HFF-Myc (cell line): ENCODE measurements at regions not wholly inside any gene's neighbourhood (a gene's known extent, or its start where the extent isn't known, plus 50 kb on each side); places are given as distances from the start of the nearest gene placed in this dataset.

ENCODE experiments used
- DNase-seq: peaks from one replicate; pipeline ENCODE4 v3.0.0-alpha.2; 2011; ENCODE audit warnings: low read depth; ENCODE audit errors: extremely low read depth
- H3K4me3 ChIP-seq: replicated peaks from 2 replicates; pipeline ENCODE4 v1.5.1; 2011; ENCODE audit warnings: low read depth, mild to moderate bottlenecking, control low read depth, low read length
- TF ChIP-seq, protein P1 (sequence below): IDR thresholded peaks from 2 replicates; pipeline ENCODE4 v1.5.1; 2012; ENCODE audit warnings: mild to moderate bottlenecking, low read depth, low read length, control low read depth; ENCODE audit errors: missing control alignments

DNA sequence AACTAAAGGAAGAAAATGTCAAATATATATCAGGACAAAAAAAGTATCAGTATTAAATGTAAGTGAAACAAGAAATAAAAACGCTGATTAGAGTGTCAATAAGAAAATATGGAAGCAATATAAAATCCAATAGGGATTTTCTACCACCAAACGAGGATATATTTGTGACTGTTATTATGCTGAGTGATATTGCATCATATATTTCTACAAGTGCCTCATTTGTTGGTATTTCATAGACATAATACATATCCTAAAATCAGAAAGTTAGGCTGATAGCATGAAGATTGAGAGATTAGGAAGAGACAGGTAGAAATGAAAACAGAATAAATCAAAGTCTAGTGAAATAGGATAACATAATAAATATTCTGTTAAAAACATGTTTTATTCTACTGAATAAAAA is 429.2 kb upstream of the IRAK1BP1 start:
- H3K4me3 ChIP-seq = no peak overlapping the region
- TF ChIP-seq, protein P1, sequence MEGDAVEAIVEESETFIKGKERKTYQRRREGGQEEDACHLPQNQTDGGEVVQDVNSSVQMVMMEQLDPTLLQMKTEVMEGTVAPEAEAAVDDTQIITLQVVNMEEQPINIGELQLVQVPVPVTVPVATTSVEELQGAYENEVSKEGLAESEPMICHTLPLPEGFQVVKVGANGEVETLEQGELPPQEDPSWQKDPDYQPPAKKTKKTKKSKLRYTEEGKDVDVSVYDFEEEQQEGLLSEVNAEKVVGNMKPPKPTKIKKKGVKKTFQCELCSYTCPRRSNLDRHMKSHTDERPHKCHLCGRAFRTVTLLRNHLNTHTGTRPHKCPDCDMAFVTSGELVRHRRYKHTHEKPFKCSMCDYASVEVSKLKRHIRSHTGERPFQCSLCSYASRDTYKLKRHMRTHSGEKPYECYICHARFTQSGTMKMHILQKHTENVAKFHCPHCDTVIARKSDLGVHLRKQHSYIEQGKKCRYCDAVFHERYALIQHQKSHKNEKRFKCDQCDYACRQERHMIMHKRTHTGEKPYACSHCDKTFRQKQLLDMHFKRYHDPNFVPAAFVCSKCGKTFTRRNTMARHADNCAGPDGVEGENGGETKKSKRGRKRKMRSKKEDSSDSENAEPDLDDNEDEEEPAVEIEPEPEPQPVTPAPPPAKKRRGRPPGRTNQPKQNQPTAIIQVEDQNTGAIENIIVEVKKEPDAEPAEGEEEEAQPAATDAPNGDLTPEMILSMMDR = no peak
- no peak for DNase-seq

DNA sequence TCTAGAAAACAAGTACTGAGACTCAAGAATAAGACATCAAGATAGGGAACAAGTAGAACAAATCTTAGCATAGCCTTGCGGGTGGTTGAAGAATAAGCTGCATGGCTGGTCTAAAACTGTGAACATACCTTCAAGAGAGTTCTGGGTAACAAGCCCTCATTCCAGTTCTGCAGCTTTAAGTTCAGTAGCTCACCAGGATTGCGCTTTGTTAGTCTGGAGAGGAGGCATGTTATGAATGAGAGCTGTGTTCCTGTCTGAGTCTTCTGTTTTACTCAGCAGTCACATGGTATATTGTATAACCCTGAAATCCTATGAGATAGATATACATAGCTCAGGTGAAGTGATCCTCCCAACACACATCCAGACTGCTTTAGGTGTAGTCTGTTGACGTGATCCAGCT is 406.6 kb upstream of the IRAK1BP1 start:
- TF ChIP-seq, protein P1 = no peak
- no peak overlapping the region for H3K4me3 ChIP-seq
- no peak for DNase-seq

DNA sequence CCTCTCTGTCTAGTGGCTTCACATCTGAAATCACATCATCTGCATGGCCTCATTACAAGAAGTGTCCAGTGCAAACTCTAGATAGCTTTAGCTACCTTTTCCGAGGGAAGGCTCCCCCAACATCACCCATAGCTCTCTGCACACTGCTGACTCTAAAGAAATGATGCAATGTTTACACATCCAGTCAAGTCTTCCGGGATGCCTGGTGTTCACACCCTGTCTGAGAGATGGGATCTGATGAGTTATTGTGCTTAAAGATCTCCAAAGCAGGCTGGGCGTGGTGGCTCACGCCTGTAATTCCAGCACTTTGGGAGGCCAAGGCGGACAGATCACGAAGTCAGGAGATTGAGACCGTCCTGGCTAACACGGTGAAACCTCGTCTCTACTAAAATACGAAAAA is 404.6 kb upstream of the IRAK1BP1 start:
- no peak for DNase-seq
- H3K4me3 ChIP-seq = no peak overlapping the region
- TF ChIP-seq, protein P1 = no peak

DNA sequence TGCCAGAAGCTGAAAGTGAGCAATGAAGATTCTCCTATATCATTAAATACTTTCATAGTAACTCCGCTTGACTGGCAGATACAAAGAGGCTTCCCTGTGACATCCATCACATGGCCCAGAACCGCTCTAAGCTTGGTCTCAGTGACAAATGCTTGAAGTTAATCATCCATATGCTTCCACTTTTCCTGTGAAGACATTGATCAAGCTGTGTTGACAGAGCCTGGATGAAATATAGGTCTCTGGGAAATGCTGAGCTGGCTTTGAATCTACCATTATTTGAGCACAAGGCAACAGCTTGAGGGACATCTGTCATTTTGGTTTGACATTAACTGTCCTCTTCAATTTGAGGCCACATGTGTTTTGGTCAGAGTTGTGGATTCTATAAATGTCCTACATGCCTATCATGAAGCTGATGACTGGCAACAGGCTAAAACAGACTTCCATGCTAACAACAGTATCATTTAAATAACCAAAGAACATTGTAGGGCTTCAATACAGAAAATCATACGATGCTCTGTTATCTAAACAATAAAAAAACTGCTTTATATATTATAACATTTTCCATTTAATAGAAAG is 402.2 kb upstream of the IRAK1BP1 start:
- DNase-seq = no peak
- no peak overlapping the region for H3K4me3 ChIP-seq
- TF ChIP-seq, protein P1 = no peak

DNA sequence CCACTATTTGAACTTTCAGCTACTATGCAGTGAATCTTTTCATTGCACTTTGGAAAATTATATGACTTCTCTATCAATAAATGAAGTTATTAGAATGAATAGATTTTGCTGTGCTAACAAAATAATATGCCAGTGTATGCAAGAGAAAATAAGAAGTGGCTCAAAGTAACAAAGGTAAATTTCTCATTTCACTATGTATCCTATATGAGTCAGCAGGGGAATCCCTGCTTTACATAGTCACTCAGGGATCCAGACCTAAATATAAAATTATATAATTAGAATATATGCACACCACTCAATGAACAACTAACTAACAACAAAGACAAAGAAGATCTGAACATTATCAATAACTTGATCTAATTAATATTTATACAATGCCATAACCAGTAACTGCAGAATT is 390.8 kb upstream of the IRAK1BP1 start:
- no peak overlapping the region for H3K4me3 ChIP-seq
- no peak for DNase-seq
- TF ChIP-seq, protein P1 = no peak

DNA sequence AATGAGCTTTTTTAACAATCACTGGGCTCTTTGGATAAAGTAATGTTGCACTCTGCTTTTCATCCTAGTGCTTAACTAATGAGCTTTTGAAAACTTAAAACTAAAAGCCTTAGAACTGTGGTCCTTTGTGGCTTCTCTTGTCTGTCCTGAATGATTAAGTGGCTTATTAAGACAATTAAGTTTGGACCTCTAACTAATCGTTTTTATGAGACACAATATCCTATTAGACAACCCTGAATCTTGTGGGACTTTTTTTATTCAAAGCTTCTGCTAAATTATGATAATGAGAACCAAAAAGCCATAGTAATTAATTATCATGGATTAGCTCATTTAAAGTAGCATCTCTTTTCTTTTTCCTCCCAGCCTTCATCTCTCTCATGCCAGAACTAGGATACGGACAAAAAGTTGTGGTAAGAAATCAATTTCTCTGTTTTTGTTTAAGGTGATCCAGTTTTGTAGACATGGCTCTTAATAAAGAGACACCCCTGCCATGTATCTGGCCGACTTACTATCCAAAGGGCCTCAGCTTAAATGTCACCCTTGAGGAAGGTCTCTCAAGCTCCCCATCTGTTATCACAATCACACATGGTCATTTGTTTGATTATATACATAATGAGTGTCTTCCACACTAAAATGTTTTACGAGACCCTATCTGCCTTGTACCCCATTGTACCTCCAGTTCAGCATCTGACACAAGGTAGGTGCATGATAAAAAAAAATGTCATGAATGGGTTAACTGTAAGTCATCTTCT is 384.4 kb upstream of the IRAK1BP1 start:
- TF ChIP-seq, protein P1 = no peak
- H3K4me3 ChIP-seq = no peak overlapping the region
- no peak for DNase-seq
